ENCODE measurements at regions not wholly inside any gene's neighbourhood (a gene's known extent, or its start where the extent isn't known, plus 50 kb on each side); places are given as distances from the start of the nearest gene placed in this dataset.

DNA sequence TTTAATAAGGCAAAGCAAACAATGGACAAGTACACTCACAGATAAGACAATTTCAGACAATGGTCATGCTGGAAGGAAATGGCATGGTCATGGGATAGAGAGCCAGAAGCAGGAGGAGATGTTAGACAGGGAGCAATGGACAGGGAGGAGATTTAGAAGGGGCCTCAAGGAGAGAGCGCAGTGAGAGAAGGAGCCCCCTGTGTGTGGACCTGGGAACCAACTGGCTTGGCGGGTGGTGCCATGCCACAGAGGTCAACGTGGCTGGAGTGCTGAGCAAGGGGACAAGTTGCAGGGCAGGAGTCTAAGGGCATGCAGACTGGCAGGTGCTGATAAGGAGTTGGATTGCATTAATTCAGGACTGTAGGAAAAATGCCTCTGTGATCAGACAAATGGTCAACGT is 75.3 kb upstream of the UQCRFS1 start:
- TF ChIP-seq, protein P1, sequence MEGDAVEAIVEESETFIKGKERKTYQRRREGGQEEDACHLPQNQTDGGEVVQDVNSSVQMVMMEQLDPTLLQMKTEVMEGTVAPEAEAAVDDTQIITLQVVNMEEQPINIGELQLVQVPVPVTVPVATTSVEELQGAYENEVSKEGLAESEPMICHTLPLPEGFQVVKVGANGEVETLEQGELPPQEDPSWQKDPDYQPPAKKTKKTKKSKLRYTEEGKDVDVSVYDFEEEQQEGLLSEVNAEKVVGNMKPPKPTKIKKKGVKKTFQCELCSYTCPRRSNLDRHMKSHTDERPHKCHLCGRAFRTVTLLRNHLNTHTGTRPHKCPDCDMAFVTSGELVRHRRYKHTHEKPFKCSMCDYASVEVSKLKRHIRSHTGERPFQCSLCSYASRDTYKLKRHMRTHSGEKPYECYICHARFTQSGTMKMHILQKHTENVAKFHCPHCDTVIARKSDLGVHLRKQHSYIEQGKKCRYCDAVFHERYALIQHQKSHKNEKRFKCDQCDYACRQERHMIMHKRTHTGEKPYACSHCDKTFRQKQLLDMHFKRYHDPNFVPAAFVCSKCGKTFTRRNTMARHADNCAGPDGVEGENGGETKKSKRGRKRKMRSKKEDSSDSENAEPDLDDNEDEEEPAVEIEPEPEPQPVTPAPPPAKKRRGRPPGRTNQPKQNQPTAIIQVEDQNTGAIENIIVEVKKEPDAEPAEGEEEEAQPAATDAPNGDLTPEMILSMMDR (IDR thresholded peaks at IDR 0.05; ENCODE audit: low read depth, low read length) = no peak
- in situ Hi-C loops (cut with HindIII; ENCODE audit: low sequenced_read_pairs) = no loop called here
- H3K4me3 ChIP-seq (ENCODE audit: low read depth, low read length) = no peak overlapping the region
- no peak for DNase-seq (ENCODE audit: low read depth, low spot score)

DNA sequence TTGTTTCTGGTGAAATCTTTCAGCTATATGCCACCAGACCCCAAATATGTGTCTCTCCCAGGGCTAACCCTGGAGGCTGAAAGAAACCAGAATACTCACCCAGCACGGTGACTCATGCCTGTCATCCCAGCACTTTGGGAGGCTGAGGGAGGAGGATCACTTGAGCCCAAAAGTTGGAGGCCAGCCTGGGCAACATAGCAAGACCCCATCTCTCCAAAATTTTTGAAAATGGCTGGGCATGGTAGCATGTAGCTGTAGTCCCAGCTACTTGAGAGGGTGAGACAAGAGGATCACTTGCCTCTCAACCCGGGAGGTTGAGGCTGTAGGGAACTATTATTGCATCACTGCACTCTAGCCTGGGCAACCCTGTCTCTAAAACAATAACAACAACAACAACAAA is 76.1 kb upstream of the UQCRFS1 start:
- no peak for DNase-seq (ENCODE audit: low read depth, low spot score)
- in situ Hi-C loops (cut with HindIII; ENCODE audit: low sequenced_read_pairs) = no loop called here
- no peak overlapping the region for H3K4me3 ChIP-seq (ENCODE audit: low read depth, low read length)
- TF ChIP-seq, protein P1 (IDR thresholded peaks at IDR 0.05; ENCODE audit: low read depth, low read length) = no peak

DNA sequence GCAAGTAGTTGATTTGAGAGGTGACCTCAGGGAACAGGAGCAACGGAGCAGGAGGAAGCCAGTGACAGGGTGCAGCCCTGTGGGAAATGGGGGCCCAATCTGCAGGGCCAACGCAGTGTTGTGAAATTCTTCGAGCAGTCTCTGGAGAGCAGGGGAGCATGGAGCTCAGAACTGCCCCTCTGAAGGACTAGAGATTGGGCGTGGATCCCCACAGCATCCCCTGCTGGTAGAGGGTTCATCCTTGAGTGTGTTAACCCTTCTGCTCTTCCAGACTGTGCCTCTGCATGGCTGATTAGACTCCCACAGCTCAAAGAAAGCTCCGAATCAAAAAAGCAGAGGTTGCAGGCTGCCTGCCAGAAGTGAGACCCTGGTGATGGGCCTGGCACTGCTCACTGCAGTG is 77.9 kb upstream of the UQCRFS1 start:
- no peak for DNase-seq (ENCODE audit: low read depth, low spot score)
- H3K4me3 ChIP-seq (ENCODE audit: low read depth, low read length) = no peak overlapping the region
- TF ChIP-seq, protein P1 (IDR thresholded peaks at IDR 0.05; ENCODE audit: low read depth, low read length) = no peak
- in situ Hi-C loops (cut with HindIII; ENCODE audit: low sequenced_read_pairs) = no loop called here

DNA sequence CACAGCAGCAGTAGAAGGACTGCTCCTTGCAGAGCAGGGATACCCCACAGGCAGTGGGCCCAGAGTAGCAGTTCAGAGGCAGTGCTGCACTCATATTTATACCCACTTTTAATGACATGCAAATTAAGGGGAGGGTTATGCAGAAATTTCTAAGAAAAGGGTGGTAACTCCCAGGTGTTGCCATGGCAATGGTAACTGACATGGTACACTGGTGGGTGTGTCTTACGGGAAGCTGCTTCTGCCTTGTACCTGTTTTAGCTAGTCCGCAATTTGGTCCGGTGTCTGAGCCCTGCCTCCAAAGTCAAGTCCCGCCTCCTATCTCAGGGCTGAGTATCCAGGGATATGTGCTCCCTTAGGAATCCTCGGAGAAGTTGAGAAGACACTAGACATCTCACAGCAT is 79.2 kb upstream of the UQCRFS1 start:
- H3K4me3 ChIP-seq (ENCODE audit: low read depth, low read length) = no peak overlapping the region
- DNase-seq (ENCODE audit: low read depth, low spot score) = no peak
- in situ Hi-C loops (cut with HindIII; ENCODE audit: low sequenced_read_pairs) = no loop called here
- TF ChIP-seq, protein P1 (IDR thresholded peaks at IDR 0.05; ENCODE audit: low read depth, low read length) = no peak

DNA sequence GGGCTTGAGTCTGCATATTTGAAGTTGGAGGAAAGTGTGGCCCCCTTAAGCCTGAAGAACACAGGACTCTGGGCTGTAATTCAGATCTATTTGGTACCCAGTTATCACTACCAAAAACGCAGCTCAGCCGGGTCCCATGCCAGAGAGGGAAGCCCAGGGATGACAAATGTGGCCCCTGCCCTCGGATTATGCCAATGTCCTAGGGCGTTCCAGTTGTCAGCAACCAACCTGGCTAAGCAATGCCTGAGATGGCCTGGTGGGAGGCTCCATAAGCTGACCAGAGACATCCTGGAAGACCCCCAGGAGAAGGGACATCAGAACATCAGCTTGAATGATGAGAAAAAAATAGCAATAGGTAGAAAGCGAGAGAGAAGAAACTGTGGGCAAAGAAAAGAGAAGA is 79.6 kb upstream of the UQCRFS1 start:
- TF ChIP-seq, protein P1 (IDR thresholded peaks at IDR 0.05; ENCODE audit: low read depth, low read length) = no peak
- in situ Hi-C loops (cut with HindIII; ENCODE audit: low sequenced_read_pairs) = no loop called here
- H3K4me3 ChIP-seq (ENCODE audit: low read depth, low read length) = no peak overlapping the region
- no peak for DNase-seq (ENCODE audit: low read depth, low spot score)

DNA sequence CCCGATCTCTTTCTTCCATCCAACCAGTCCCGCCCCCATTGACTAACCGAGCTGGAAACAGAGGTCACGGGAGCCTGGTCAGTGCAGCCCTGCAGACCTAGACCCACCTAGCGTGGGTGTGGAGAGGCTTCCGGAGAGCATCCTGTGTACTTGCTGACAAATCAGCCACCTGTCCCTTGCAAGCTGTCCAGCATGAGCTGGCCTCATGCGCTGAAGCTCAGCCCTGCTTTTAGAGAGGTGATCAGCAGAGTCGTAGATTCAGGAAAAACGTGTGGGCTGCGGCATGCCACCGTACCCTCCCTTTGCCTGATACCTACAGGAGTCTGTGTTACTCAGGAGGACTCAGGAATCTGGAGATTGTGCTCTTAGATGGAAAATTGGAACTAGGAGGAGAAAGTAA is 80.3 kb upstream of the UQCRFS1 start:
- no peak overlapping the region for H3K4me3 ChIP-seq (ENCODE audit: low read depth, low read length)
- TF ChIP-seq, protein P1 (IDR thresholded peaks at IDR 0.05; ENCODE audit: low read depth, low read length) = no peak
- no peak for DNase-seq (ENCODE audit: low read depth, low spot score)
- in situ Hi-C loops (cut with HindIII; ENCODE audit: low sequenced_read_pairs) = no loop called here

DNA sequence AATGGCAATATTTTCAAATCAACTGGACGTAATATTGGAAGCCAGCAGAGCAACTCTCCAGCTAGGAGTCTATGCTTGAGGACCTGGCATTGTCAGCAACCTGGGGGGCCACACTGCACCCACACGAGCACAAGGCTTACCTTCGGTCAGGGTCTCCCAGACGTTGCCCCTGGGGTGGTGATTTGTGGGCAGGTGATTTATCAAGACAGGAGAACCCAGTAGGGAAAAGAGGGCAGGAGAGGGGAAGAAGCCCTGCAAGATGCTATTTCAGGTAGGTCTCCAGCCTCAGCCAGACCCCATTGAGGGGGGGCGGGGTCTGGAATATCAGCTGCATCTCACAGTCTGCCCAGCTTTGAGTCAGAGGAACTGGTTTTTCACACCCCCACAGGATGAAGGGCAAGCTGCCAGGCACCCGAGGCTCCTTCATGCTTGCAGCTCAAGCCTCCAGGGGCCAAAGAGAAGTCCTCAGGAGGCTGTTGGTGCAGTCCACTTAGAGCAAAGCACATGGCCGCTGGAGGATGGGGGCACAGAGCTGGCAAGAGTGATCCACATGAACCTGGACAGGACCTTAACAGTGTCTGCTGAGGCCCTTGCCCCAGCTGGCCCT is 80.9 kb upstream of the UQCRFS1 start:
- H3K4me3 ChIP-seq (ENCODE audit: low read depth, low read length) = no peak overlapping the region
- TF ChIP-seq, protein P1 (IDR thresholded peaks at IDR 0.05; ENCODE audit: low read depth, low read length) = no peak
- in situ Hi-C loops (cut with HindIII; ENCODE audit: low sequenced_read_pairs) = no loop called here
- DNase-seq (ENCODE audit: low read depth, low spot score) = no peak

Measured in astrocyte of the spinal cord (primary cell).